ENCODE measurements at regions not wholly inside any gene's neighbourhood (a gene's known extent, or its start where the extent isn't known, plus 50 kb on each side); places are given as distances from the start of the nearest gene placed in this dataset.

DNA sequence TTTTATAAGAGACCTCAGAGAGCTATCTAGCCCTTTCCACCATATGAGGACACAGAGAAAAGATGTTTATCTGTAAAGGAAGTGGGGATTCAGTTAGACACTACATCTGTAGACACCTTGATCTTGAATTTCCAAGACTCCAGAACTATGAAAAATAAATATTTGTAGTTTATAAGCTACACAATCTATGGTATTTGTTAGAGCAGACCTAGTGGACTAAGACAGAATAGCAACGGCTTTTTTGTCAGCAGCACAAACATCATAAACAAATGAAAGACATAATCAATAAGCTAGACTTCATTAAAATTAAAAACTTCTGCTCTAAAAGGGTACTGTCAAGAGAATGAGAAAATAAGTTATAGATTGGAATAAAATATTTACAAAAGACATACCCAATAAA, 810.1 kb downstream of the FSCB start:
- H3K4me3 ChIP-seq, result no peak overlapping the region
- no peaks in the 10 kb centered on the region for H3K4me1 ChIP-seq
- TF ChIP-seq, protein P1, sequence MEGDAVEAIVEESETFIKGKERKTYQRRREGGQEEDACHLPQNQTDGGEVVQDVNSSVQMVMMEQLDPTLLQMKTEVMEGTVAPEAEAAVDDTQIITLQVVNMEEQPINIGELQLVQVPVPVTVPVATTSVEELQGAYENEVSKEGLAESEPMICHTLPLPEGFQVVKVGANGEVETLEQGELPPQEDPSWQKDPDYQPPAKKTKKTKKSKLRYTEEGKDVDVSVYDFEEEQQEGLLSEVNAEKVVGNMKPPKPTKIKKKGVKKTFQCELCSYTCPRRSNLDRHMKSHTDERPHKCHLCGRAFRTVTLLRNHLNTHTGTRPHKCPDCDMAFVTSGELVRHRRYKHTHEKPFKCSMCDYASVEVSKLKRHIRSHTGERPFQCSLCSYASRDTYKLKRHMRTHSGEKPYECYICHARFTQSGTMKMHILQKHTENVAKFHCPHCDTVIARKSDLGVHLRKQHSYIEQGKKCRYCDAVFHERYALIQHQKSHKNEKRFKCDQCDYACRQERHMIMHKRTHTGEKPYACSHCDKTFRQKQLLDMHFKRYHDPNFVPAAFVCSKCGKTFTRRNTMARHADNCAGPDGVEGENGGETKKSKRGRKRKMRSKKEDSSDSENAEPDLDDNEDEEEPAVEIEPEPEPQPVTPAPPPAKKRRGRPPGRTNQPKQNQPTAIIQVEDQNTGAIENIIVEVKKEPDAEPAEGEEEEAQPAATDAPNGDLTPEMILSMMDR (IDR thresholded peaks at IDR 0.05), result no peak
- no peak overlapping the region for H3K27ac ChIP-seq
- no peak for DNase-seq
- intact Hi-C loops (cut with DNase I), result no loop called here
- no peak for ATAC-seq
- H3K9me3 ChIP-seq, result peaks cover 0 to 5% of the 10 kb centered on the region in 2 donors
- H3K36me3 ChIP-seq, result no peaks in the 10 kb centered on the region
- no peaks in the 10 kb centered on the region for H3K27me3 ChIP-seq

DNA sequence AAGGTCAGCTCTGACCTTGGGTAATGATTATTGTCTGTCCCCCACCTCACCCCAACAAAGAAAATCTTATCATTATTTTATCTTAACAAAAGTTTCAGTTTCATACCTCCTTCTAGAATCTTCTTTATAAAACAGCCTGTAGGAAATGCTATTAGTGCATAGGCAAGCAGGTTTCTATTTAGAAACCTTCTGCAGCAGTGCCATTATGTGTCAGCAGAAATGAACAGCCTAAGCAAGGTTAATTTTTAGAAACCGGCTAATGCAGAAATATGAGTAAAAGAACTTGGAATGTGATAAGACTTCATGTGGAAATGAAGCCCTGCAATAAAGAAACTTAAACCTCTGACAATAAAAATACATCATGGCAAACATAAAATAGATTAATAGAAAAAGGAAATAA, 814.4 kb downstream of the FSCB start:
- Histone ChIP-seq H3K4me1 (no peaks in the 10 kb centered on the region), H3K27me3 (no peaks in the 10 kb centered on the region), H3K4me3 (no peak overlapping the region), H3K27ac (no peak overlapping the region), H3K9me3 (peaks cover 0 to 5% of the 10 kb centered on the region in 2 donors), H3K36me3 (no peaks in the 10 kb centered on the region)
- TF ChIP-seq, protein P1 (IDR thresholded peaks at IDR 0.05), result no peak
- DNase-seq, result no peak
- ATAC-seq, result no peak
- intact Hi-C loops (cut with DNase I), result no loop called here

- no peaks in the 10 kb centered on the region for H3K27me3 ChIP-seq
- H3K36me3 ChIP-seq, result no peaks in the 10 kb centered on the region
- DNase-seq (no peak), ATAC-seq (peak; percentile 69)
- intact Hi-C loops (cut with DNase I), result no loop called here
- no peak overlapping the region for H3K27ac ChIP-seq
- no peaks in the 10 kb centered on the region for H3K9me3 ChIP-seq
- H3K4me3 ChIP-seq, result no peak overlapping the region
- TF ChIP-seq, protein P1 (IDR thresholded peaks at IDR 0.05), result no peak
- H3K4me1 ChIP-seq, result no peaks in the 10 kb centered on the region
Observed at GRCh38 chr14:43687921-43688320, 819.2 kb downstream of the FSCB start.

DNA sequence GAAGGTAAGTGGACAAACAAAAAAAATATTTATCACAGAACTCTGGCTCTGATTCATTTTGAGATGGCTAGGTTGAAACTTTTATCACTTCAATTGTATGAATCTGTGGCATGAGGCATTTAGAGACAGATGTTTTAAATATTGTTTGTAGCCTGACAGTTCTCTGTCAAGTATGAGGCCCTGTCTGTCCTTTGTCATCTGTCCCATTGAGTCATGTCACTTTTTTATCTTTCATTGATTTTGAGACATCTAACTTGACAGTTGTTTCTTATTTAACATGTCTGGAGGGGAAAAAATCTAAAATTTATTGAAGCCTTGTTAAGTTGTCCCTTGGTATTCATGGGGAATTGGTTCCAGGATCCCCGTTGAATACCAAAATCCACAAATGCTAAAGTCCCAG, 829.5 kb downstream of the FSCB start:
- H3K36me3 ChIP-seq, result no peaks in the 10 kb centered on the region
- H3K9me3 ChIP-seq, result peaks cover 0 to 3% of the 10 kb centered on the region in 2 donors
- ATAC-seq, result no peak
- H3K4me1 ChIP-seq, result no peaks in the 10 kb centered on the region
- intact Hi-C loops (cut with DNase I), result no loop called here
- no peak overlapping the region for H3K27ac ChIP-seq
- TF ChIP-seq, protein P1 (IDR thresholded peaks at IDR 0.05), result no peak
- no peaks in the 10 kb centered on the region for H3K27me3 ChIP-seq
- no peak overlapping the region for H3K4me3 ChIP-seq
- no peak for DNase-seq

DNA sequence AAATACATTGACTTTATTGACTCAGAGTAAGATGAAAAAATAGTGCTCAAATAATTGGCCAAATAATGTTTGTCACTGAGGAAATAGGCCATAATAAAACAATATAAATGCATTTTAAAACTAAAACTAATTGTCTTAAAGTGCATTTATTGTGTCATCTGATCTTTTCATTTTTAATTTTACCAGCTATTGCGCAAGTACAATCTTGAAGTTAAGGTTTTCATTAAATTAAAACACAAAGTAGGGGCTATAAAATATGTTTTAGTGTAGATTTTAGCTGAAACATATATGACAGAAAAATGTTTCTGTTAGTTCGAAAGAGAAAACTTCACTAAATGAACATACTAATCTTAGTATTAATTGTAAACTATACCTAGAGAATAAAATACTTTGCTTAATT, 832.8 kb downstream of the FSCB start:
- H3K9me3 ChIP-seq, result peaks cover 0 to 3% of the 10 kb centered on the region in 2 donors
- no peak overlapping the region for H3K4me3 ChIP-seq
- H3K27me3 ChIP-seq, result no peaks in the 10 kb centered on the region
- H3K27ac ChIP-seq, result no peak overlapping the region
- H3K4me1 ChIP-seq, result no peaks in the 10 kb centered on the region
- intact Hi-C loops (cut with DNase I), result no loop called here
- TF ChIP-seq, protein P1 (IDR thresholded peaks at IDR 0.05), result no peak
- DNase-seq (no peak), ATAC-seq (no peak)
- no peaks in the 10 kb centered on the region for H3K36me3 ChIP-seq
